ENCODE measurements at regions not wholly inside any gene's neighbourhood (a gene's known extent, or its start where the extent isn't known, plus 50 kb on each side); places are given as distances from the start of the nearest gene placed in this dataset.
A peak's percentile ranks its signal among the peaks of the same experiment; 100 is the strongest.

DNA sequence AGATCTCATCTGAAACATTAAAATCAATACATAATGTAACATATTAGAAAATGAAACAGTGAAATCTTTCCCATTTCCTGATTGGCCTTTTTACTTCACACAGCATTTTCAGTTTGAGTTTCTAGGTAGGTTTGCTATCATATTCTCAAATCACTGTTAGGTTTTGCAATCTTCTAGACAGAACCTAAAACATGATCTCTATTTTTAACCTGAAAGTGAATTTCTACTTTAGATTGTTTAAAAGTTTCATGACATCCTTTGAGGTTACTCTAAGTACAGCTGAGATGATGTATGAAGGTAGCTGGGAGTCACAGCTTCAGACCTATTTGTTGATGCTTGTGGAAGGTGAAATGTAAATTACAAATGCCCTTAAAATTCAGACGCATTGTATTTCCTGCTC is 118.4 kb upstream of the GPR149 start:
- no peak overlapping the region for H3K4me3 ChIP-seq
- no peaks in the 10 kb centered on the region for H3K36me3 ChIP-seq (replicated peaks)
- no peaks in the 10 kb centered on the region for H3K27me3 ChIP-seq (ENCODE audit: low read depth)
- H3K9me3 ChIP-seq, result no peaks in the 10 kb centered on the region
- H3K4me1 ChIP-seq, result no peaks in the 10 kb centered on the region
- in situ Hi-C loops (cut with MboI; ENCODE audit: low sequenced_read_pairs), result no loop called here
- peak in 1 of 2 experiments; percentile 27 for DNase-seq (ENCODE audit: low spot score in 2 of 2)

DNA sequence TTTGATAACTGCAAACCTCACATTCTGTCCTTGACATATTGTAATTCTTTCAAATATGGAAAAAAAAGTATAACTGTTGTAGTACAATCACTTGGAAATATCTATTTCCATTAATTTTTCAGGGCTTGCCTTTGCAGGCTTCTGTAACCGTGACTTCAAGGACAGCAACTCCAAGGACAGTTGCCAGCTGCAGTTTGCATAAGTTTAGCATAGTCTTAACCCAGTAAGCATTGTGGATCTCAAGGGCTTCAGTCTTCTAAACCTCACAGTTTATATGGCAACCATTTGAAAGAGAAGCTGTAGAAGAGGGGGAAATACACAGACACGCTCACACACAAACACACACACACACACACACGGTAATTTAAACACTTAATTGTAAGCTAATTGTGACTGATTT is 112.8 kb upstream of the GPR149 start:
- H3K4me3 ChIP-seq, result no peak overlapping the region
- H3K9me3 ChIP-seq, result no peaks in the 10 kb centered on the region
- in situ Hi-C loops (cut with MboI; ENCODE audit: low sequenced_read_pairs), result no loop called here
- no peak for DNase-seq (ENCODE audit: low spot score in 2 of 2)
- H3K4me1 ChIP-seq, result no peaks in the 10 kb centered on the region
- no peaks in the 10 kb centered on the region for H3K27me3 ChIP-seq (ENCODE audit: low read depth)
- H3K36me3 ChIP-seq (replicated peaks), result no peaks in the 10 kb centered on the region

DNA sequence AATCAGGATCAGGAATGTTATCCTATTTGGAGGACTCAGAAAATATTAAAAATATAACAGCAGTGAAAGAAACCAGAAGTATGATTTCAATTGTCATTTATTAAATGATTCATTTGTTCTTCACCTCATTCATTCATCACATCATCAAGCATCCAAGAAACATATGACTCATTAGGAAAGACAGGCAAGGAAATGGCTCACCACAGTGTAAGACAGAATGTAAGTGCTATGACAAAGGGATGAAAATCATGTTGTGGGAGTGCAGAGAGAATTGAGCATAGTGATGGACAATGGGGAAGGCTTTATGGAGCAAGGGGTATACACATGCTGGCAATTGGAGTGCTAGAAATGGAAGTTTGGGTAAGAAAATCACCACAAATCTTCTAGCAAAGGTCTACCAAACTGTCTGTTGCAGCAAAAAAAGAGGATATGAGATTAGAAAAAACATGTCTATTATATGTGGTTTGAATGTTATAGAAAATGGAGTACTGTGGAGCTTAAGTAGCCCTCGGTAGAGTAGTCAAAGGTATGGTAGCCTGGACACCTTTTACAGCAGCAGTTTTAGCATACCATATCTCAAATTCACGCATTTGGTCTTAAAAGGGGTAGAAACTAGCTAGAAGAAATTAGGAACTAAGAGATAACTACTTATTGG is 111.1 kb upstream of the GPR149 start:
- Histone ChIP-seq H3K36me3 (replicated peaks) (no peaks in the 10 kb centered on the region), H3K4me1 (no peaks in the 10 kb centered on the region), H3K9me3 (no peaks in the 10 kb centered on the region), H3K27me3 (ENCODE audit: low read depth) (no peaks in the 10 kb centered on the region), H3K4me3 (no peak overlapping the region)
- in situ Hi-C loops (cut with MboI; ENCODE audit: low sequenced_read_pairs), result no loop called here
- DNase-seq (ENCODE audit: low spot score in 2 of 2), result no peak

DNA sequence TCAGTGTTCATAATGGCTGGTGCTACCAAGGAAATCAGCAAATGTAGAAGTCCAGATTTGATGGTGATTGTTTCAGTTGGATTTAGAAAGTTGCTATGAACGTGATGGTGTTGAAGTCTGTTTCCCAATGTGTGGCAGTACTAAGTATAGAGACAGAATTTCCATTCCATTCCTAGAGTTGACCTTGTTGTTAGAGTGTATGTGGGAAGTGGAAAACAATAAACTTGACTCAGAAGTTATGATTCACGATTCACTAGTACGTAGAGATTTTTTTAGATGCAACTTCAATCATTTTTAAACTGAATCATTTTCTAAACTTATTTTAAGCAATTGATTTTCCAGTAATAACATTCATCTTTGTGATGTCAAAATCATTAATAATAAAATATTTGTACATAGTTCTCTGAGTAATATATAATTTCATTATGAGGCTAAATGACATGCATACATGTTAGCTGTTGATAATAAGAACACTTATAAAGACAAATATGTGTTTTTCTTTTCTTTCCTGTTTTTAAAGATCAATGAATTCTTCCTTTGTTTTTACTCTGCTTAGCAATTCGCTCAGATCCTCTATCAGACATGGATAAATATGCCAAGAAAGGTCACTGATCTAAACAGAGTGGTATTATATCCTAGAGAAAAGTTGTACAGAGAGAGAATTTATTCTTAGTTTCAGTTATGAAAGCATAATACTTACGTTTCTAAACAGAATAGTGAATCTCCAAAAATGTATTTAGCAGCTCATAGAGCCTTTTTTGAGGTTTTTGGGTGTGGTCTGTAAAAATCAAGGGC is 108.8 kb upstream of the GPR149 start:
- H3K36me3 ChIP-seq (replicated peaks), result no peaks in the 10 kb centered on the region
- DNase-seq (ENCODE audit: low spot score in 2 of 2), result no peak
- H3K9me3 ChIP-seq, result no peaks in the 10 kb centered on the region
- no peaks in the 10 kb centered on the region for H3K27me3 ChIP-seq (ENCODE audit: low read depth)
- no peaks in the 10 kb centered on the region for H3K4me1 ChIP-seq
- in situ Hi-C loops (cut with MboI; ENCODE audit: low sequenced_read_pairs), result no loop called here
- no peak overlapping the region for H3K4me3 ChIP-seq

DNA sequence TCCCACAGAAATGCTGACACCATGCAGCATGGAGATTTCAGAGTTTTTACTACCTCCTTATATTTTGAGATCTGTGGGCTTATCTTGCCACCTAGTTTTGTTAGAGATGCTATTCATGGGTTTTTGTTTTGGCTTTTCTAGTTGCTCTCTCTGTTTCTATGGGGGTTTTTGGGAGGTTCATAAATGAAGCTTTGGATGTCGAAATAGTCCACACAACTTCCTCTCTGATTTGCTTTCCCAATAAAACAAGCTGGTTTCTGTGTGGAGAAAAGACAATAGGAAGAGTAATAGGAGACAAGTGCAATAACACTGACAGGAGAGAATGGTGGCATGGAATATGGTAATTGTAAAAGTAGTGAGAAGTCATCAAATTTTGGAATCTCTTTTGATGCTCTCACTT is 106.8 kb upstream of the GPR149 start:
- H3K4me3 ChIP-seq, result no peak overlapping the region
- no peaks in the 10 kb centered on the region for H3K36me3 ChIP-seq (replicated peaks)
- in situ Hi-C loops (cut with MboI; ENCODE audit: low sequenced_read_pairs), result no loop called here
- no peaks in the 10 kb centered on the region for H3K27me3 ChIP-seq (ENCODE audit: low read depth)
- H3K9me3 ChIP-seq, result no peaks in the 10 kb centered on the region
- no peak for DNase-seq (ENCODE audit: low spot score in 2 of 2)
- H3K4me1 ChIP-seq, result no peaks in the 10 kb centered on the region

DNA sequence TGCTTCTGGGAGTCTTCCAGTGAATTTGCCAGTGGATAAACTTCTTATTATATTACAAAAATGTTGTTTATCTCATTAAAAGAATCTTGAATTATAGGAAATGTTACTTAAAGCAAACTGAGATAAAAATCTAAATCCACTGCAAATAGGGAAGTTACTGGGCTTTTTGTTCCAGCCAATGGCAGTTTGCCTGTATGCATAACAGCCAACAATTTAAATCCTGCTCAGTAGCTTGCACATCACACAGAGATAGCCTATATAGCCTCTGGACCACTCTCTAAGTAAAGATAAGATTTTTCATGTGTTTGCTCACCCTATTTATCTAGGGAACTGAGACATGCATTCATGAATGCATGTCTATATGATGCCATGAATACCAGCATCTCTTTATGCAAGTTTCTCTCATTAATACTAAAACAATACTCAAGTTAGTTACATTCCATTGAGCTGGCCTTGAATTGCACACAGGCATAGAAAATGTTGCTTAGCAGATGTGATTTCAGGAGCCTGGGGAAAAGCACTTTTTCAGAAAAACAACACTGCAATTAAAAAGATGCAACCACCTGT is 92.1 kb upstream of the GPR149 start:
- H3K27me3 ChIP-seq (ENCODE audit: low read depth), result no peaks in the 10 kb centered on the region
- no peaks in the 10 kb centered on the region for H3K36me3 ChIP-seq (replicated peaks)
- no peak for DNase-seq (ENCODE audit: low spot score in 2 of 2)
- H3K4me3 ChIP-seq, result no peak overlapping the region
- no peaks in the 10 kb centered on the region for H3K4me1 ChIP-seq
- in situ Hi-C loops (cut with MboI; ENCODE audit: low sequenced_read_pairs), result no loop called here
- no peaks in the 10 kb centered on the region for H3K9me3 ChIP-seq

DNA sequence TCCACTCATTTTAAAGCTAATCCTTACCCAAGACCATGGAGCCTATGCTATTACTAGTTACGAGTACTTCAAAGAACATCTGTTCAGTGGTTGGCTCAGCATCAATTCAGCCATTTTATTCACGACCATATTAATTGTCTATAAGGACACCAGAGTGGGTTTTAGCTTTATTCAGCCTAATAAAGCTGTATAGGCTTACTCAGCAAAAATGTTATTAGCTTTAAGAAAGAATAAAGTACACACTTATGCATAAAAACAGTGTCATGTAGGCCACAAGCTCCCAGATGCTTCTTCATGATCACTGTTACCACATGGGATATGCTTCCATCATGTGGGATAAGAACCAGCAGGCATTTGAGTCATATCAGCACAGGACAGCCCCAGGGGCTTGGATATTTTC is 87.4 kb upstream of the GPR149 start:
- in situ Hi-C loops (cut with MboI; ENCODE audit: low sequenced_read_pairs), result no loop called here
- no peak for DNase-seq (ENCODE audit: low spot score in 2 of 2)
- H3K9me3 ChIP-seq, result no peaks in the 10 kb centered on the region; the same call in 1 of the 2 replicates

DNA sequence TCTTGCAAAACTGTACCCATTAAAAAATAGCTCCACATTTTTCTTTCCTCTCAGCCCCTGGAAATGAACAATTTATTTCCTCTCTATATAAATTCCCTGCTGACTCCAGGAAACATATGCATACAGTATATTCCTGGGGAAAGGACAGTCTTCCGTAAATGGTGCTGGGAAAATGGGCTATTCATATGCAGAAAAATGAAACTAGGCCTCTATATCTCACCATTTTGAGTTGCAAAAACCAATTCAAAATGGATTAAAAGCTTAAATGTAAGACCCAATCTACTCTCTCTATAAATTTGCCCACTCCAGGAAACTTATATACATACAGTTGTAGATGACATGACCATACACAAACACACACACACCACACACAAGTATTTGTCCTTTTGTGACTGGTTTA is 85.9 kb upstream of the GPR149 start:
- Histone ChIP-seq H3K36me3 (replicated peaks) (no peaks in the 10 kb centered on the region), H3K4me3 (no peak overlapping the region), H3K9me3 (no peaks in the 10 kb centered on the region; the same call in 1 of the 2 replicates), H3K4me1 (peaks cover 20% of the 10 kb centered on the region), H3K27me3 (ENCODE audit: low read depth) (no peaks in the 10 kb centered on the region)
- peak in 1 of 2 experiments; percentile 90 for DNase-seq (ENCODE audit: low spot score in 2 of 2)
- in situ Hi-C loops (cut with MboI; ENCODE audit: low sequenced_read_pairs), result no loop called here

More for the DNA sequence above, 87.4 kb upstream of the GPR149 start:
- no peaks in the 10 kb centered on the region for H3K36me3 ChIP-seq (replicated peaks)
- H3K4me3 ChIP-seq, result no peak overlapping the region
- H3K27me3 ChIP-seq (ENCODE audit: low read depth), result no peaks in the 10 kb centered on the region
- peaks cover 20% of the 10 kb centered on the region for H3K4me1 ChIP-seq

DNA sequence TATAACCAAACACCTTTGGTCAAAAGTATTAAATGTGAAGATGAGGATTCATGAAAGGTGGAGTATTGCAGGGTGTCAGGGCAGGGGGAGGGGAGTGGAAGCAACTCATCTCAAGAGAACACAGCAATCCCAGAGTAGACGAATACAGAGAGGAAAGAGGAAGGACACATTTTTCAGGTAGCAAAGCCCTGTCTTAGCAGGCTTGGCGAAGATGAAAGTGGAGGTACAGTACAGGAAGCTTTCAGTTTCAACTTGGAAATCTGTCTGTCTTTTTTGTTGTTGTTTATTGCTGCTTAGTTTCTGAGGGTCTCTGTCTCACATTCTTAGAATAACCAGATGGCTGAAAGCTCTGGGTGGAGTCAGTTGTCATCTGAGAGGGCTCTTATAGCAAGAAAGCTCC is 80.8 kb upstream of the GPR149 start:
- Histone ChIP-seq H3K36me3 (replicated peaks) (no peaks in the 10 kb centered on the region), H3K9me3 (no peaks in the 10 kb centered on the region; the same call in 1 of the 2 replicates), H3K27me3 (ENCODE audit: low read depth) (no peaks in the 10 kb centered on the region), H3K4me3 (no peak overlapping the region), H3K4me1 (peaks cover 12% of the 10 kb centered on the region)
- no peak for DNase-seq (ENCODE audit: low spot score in 2 of 2)
- in situ Hi-C loops (cut with MboI; ENCODE audit: low sequenced_read_pairs), result no loop called here

DNA sequence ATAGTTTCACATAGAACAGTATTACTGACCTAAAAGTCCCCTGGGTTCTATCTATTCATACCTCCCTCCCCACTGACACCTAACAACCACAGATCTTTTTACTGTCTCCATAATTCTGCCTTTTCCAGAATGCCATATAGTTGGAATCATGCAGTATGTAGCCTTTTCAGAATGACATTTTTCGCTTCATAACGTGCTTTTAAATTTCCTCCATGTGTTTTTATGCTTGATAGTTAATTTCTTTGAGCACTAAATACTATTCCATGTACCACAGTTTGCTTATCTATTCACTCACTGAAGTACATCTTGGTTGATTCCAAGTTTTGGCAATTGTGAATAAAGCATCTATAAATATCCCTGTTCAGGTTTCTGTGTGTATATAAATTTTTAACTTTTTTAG is 77.7 kb upstream of the GPR149 start:
- Histone ChIP-seq H3K27me3 (ENCODE audit: low read depth) (no peaks in the 10 kb centered on the region), H3K4me3 (no peak overlapping the region), H3K36me3 (replicated peaks) (no peaks in the 10 kb centered on the region), H3K9me3 (no peaks in the 10 kb centered on the region), H3K4me1 (no peaks in the 10 kb centered on the region)
- in situ Hi-C loops (cut with MboI; ENCODE audit: low sequenced_read_pairs), result no loop called here
- no peak for DNase-seq (ENCODE audit: low spot score in 2 of 2)

DNA sequence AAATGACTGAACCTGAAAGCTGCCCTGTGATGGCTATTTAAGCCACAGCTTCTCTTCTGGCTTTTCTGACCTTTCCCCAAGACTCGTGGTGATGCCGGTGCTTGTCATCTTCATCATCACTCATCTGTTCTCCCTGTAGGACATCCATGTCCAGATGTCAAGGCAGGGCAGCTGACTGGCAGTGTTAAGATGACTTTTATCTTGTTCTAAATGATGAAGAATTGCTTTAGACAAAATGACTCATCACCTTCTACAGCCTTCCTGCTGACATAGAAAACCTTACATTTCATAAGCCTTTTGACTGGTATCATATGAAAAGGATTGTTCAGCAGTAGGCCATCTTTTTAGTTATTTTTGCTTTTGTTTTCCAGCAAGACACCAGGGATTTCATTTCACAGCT is 67.0 kb upstream of the GPR149 start:
- in situ Hi-C loops (cut with MboI; ENCODE audit: low sequenced_read_pairs), result no loop called here
- no peaks in the 10 kb centered on the region for H3K36me3 ChIP-seq (replicated peaks)
- H3K27me3 ChIP-seq (ENCODE audit: low read depth), result no peaks in the 10 kb centered on the region
- no peak overlapping the region for H3K4me3 ChIP-seq
- H3K4me1 ChIP-seq, result no peaks in the 10 kb centered on the region
- DNase-seq (ENCODE audit: low spot score in 2 of 2), result no peak
- H3K9me3 ChIP-seq, result no peaks in the 10 kb centered on the region

DNA sequence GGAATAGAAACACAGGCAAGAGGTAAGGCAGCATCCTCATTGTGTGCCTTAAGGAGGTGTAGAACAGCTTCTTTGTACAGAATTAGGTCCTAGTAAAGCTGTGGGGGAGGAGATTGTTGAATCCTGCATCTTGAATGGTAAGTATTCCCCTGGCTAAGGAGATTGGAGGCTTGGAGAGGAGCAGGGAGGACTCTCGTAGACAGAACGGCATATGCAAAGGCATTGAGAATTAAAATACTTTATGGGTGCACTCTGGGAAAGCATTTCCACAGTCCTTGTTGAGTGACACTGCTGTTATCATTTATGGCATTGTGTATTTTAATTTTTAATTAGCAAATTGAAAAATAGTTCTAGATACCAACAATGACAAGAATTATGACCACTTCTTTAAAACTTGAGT is 66.5 kb upstream of the GPR149 start:
- in situ Hi-C loops (cut with MboI; ENCODE audit: low sequenced_read_pairs), result no loop called here
- Histone ChIP-seq H3K9me3 (no peaks in the 10 kb centered on the region), H3K27me3 (ENCODE audit: low read depth) (no peaks in the 10 kb centered on the region), H3K4me3 (no peak overlapping the region), H3K36me3 (replicated peaks) (no peaks in the 10 kb centered on the region), H3K4me1 (no peaks in the 10 kb centered on the region)
- no peak for DNase-seq (ENCODE audit: low spot score in 2 of 2)

DNA sequence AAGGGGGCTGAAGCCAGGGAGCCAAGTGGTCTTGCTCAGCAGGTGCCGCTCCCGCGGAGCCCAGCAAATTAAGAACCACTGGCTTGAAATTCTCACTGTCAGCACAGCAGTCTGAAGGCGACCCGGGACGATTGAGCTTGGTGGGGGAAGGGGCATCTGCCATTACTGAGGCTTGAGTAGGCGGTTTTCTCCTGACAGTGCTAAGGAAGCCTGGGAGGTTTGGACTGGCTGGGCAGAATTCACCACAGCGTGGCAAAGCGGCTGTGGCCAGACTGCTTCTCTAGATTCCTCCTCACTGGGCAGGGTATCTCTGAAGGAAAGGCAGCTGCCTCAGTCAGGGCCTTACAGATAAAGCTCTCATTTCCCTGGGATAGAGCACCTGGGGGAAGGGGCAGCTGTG is 57.0 kb upstream of the GPR149 start:
- in situ Hi-C loops (cut with MboI; ENCODE audit: low sequenced_read_pairs), result no loop called here
- no peak for DNase-seq (ENCODE audit: low spot score in 2 of 2)
- H3K4me1 ChIP-seq, result no peaks in the 10 kb centered on the region
- no peaks in the 10 kb centered on the region for H3K27me3 ChIP-seq (ENCODE audit: low read depth)
- H3K9me3 ChIP-seq, result no peaks in the 10 kb centered on the region
- H3K4me3 ChIP-seq, result no peak overlapping the region
- no peaks in the 10 kb centered on the region for H3K36me3 ChIP-seq (replicated peaks)

DNA sequence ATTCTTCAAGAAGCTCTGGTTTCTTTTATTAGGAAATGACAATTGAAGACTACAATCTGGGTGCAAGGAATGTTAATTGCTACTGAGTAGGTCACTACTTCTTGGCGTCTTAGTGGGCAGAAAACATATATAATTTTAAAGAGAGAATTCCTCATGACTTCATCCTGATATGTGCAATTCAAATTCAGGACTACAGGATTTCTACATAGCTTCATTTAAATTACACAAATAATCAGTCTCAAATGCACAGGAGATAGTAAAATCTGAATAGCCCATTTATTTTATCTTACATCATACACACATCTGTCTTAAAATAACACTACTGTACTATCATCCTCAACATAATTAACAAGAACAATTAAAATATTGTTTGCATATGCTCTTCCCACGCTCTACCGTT is 52.5 kb upstream of the GPR149 start:
- no peaks in the 10 kb centered on the region for H3K9me3 ChIP-seq
- no peaks in the 10 kb centered on the region for H3K27me3 ChIP-seq (ENCODE audit: low read depth)
- no peak for DNase-seq (ENCODE audit: low spot score in 2 of 2)
- H3K4me1 ChIP-seq, result no peaks in the 10 kb centered on the region
- in situ Hi-C loops (cut with MboI; ENCODE audit: low sequenced_read_pairs), result no loop called here
- no peak overlapping the region for H3K4me3 ChIP-seq
- H3K36me3 ChIP-seq (replicated peaks), result no peaks in the 10 kb centered on the region

All from HAP-1 (cell line).